ENCODE measurements at regions not wholly inside any gene's neighbourhood (a gene's known extent, or its start where the extent isn't known, plus 50 kb on each side); places are given as distances from the start of the nearest gene placed in this dataset.
"Not testable (repeated sequence)": the region's sequence is repeated elsewhere in the genome, so short reads cannot be mapped to it uniquely, and the experiment has no call there.

DNA sequence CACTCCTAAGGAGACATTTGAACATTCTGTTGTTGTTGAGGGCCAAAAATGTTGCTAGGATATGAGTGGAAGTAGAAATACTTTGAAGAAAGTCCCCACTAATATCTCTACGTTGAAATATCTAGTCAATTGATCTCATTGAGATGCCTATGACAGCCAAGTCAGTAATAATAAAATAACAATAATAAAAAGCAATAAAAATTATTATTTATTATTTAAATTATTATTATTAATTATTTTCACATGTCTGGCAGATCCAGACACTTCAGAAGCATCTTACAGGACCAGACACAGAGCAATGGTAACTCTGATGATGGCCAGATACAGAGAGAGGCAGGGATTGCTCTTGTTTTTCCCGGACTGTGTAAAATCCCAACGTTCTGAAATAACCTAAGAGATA lies 143.5 kb upstream of the PALMD start:
- DNase-seq = no peak

DNA sequence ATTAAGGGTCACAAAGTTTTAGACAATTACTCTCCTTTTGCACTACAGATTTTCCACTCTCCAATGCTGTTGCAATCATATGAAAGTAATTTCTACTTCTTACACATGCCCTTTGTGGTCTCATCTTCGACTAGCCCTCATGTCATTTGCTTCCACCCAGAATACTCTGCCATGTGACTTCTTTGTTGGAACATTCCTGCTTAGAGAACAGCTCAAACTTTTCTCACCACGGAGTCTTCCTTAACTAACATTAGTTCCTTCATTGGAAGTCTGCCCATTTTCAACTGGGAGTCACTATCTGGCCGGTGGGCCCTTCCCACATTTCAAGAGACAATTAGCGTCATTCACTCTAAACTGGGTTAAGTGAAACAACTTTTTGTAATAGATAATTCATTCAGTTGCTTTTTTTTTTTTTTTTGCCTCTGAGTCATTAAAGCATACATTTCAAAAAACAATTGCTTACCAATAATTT lies 142.6 kb upstream of the PALMD start:
- DNase-seq = no peak

DNA sequence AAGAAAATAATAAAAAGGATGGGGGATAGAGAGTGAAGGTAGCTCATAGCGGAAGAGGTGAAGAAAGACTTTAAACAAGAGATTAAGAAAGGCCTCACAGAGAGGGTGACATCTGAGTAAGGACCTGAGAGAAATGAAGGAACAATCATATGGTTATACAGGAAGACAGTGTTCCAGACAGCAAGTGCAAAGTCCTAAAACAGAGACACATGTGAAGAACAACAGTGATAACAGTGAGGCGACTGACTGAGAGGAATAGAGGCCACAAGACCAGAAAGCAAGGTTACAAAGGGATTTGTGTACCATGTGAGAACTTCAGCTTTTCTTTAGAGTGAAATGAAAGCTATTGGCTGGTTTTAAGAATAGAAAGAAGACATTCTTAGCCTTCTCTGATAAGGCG lies 141.6 kb upstream of the PALMD start:
- DNase-seq = no peak

- no peak for DNase-seq
These were observed 139.3 kb upstream of the PALMD start for GRCh38 chr1:99506631-99507030.

- DNase-seq = not testable (repeated sequence)
These were observed 138.5 kb upstream of the PALMD start for GRCh38 chr1:99507446-99507845.

DNA sequence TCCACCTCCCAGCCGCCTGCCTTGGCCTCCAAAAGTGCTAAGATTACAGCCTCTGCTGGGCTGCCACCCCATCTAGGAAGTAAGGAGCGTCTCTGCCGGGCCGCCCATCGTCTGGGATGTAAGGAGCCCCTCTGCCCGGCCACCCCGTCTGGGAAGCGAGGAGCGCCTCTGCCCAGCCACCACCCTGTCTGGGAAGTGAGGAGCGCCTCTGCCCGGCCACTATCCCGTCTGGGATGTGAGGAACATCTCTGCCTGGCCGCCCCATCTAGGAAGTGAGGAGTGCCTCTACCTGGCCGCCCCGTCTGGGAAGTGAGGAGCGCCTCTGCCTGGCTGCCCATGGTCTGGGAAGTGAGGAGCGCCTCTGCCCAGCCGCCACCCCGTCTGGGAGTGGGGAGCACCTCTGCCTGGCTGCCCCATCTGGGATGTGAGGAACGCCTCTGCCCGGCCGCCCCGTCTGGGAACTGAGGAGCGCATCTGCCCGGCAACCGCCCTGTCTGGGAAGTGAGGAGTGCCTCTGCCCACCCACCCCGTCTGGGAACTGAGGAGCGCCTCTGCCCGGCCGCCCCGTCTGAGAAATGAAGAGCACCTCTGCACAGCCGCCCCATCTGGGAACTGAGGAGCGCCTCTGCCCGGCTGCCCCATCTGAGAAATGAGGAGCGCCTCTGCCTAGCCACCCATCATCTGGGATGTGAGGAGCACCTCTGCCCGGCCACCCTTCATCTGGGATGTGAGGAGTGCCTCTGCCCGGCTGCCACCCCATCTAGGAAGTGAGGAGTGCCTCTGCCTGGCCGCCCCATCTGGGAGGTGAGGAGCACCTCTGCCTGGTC lies 137.8 kb upstream of the PALMD start:
- no peak for DNase-seq

- not testable (repeated sequence) for DNase-seq
These were observed 137.0 kb upstream of the PALMD start for GRCh38 chr1:99508733-99509445.

DNA sequence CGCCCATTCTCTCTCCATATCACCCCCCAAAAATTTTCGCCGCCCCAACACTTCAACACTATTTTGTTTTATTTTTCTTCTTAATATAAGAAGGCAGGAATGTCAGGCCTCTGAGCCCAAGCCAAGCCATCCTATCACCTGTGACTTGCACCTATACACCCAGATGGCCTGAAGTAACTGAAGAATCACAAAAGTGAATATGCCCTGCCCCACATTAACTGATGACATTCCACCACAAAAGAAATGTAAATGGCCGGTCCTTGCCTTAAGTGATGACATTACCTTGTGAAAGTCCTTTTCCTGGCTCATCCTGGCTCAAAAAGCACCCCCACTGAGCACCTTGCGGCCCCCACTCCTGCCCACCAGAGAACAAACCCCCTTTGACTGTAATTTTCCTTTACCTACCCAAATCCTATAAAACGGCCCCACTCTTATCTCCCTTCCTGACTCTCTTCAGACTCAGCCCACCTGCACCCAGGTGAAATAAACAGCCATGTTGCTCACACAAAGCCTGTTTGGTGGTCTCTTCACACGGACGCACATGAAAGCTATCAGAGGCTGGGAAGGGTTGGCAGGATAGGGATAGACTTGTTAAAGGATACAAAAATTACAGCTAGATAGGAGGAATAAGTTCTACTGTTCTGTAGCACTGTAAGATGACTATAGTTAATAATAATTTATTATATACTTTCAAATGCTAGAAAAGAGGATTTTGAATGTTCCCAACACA lies 130.9 kb upstream of the PALMD start:
- not testable (repeated sequence) for DNase-seq

DNA sequence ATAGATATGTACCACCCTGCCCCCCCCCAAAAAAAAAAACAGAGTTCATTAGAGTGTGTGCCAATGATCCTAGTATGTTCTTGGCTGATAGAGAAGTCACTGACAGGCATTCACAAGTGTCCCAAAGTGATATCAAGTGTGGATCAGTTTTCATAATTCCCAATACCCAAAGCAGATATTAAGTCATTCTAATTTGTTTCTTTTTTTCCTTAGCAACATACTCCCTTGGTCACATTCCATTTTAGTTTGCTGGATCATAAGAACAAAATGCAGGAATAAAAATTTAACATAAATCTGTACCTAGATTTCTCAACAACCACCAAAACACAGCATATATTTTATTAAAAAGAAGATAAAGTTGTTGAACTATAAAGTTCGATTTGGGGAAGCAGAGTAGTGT lies 129.8 kb upstream of the PALMD start:
- DNase-seq = no peak

GRCh38 chr1:99520121-99520520 lies 125.8 kb upstream of the PALMD start:
- DNase-seq = no peak

DNA sequence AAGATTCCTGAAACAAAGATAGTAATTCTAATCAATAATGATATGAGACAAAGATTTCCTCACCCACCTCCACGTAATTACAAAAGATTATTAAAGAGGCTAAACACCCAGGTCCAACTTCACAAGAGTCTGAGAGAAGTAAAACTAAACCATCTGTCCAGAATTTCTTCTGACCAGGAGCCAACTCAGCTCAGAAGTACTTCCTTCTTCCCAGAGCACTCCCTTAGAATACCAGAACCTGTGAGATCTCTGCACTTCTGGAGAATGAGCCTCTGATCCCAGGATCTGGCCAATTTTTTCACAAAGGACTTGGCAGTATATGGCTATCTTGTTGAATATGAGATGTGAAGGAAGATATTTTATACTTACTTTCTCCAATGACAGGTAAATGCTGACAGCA lies 120.6 kb upstream of the PALMD start:
- no peak for DNase-seq

DNA sequence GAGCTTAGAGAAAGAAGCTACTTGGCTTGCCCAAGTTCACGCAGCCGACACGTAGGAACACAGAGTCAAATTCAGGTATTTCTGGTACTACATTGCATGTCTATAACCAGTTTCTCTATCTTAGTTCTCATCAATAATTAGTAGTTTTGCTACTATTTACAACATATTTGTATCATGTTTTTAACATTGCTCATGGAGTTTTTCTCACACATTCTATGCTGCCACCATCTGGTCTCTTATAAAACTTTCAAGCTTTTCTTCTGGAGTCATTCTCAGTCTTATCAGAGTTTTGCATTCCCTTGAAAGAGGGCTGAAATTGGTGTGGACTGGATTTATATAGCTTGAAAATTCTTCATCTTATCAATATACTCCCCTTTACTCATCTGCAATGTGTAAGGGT lies 118.8 kb upstream of the PALMD start:
- DNase-seq = no peak

DNA sequence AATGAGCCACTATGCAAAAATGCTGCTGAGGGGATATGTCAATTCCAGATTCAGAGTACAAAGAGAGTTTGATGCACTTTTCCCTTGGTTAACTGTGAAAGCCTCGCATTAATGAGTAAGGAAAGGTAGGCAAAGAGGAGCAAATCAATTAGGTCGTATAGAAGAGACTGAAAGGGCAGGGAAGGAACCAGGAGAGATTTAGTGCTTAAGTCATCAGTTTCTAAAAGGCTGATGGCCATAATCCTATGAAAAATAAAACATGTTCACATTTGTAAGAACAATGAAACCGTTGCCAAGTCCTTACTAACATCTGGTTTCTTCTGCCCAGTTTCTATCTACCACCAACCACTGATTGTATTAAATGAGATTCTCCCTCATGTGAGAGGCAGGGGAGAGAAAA lies 118.4 kb upstream of the PALMD start:
- no peak for DNase-seq

GRCh38 chr1:99529002-99529401 lies 116.9 kb upstream of the PALMD start:
- DNase-seq = no peak

DNA sequence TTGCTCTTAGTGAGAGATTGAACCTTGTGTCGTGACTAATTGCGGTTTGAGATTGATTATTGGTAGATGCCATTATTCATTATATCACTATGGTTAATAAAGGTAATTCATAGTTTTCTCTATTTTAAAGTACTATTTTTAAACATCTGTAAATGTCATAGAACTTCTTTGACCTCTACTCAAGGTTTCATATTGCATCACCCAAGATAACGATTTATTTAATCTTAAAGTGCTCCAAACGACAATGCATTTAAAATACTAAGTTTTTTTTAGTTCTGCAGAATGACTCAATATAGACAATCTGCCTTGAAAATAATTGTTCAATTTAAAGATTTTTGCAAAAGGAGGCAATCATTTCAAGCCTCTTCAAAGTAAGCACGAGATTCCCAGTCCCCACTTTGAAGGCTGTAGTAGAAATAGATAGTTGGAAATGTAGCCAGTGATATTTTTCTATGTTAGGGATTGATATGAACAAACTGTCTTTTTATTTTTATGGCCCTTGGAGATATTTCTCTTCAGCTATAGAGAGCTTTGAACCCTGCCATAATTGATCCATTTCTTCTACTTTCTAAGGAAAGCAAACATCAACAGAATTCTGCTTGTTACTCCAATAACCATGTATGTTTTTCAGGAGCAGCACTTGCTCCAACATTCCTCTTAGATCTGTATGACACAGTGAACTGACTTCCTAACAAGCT lies 114.2 kb upstream of the PALMD start:
- DNase-seq = no peak

DNA sequence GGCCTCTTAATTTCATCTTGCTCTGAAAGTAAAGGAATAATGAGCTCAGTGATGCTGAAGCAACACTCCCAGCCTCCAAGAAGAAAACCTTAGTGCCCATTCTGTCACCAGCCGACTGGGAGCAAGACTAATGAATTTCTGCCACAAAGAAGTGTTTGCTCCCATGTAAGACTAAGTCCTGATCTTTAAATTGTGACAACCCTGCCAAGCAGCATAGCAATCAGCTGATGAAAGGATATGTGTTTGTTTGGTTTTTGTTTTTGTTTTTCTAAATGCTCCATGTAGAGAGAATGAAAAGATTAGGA lies 113.7 kb upstream of the PALMD start:
- DNase-seq = no peak

DNA sequence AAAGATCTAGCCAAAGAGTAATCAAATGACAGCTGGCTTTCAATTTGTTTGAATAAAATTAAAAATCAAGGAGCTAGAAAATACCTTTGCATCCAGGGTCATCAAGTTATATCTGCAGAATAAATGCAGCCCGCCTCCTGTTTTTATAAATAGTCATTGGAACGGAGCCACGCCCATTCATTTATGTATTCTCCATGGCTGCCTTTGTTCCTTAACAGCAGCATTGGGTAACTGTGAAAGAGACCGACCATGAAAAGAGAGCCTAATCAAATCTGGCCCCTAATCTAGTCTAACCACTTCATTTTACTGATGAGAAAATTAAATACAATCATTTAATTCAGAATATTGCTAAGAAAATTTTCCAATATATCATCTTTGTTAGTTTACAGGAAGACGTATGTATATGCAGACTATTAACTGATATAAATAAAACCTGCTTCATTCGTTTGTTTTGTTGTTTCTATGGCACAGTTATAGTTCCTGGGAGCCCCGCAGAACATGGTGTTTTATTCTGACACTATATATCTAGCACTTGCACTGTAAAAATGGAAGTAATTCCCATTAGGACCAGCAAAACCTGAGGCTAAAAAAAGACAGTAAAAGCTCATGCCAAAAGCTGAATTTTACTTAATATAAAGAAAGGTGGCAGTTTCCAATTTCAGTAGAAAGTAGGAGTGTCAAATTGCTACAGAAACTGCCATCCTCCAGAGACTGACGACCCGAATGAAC lies 111.8 kb upstream of the PALMD start:
- no peak for DNase-seq

- no peak for DNase-seq
These were observed 111.3 kb upstream of the PALMD start for GRCh38 chr1:99534638-99534930.

DNA sequence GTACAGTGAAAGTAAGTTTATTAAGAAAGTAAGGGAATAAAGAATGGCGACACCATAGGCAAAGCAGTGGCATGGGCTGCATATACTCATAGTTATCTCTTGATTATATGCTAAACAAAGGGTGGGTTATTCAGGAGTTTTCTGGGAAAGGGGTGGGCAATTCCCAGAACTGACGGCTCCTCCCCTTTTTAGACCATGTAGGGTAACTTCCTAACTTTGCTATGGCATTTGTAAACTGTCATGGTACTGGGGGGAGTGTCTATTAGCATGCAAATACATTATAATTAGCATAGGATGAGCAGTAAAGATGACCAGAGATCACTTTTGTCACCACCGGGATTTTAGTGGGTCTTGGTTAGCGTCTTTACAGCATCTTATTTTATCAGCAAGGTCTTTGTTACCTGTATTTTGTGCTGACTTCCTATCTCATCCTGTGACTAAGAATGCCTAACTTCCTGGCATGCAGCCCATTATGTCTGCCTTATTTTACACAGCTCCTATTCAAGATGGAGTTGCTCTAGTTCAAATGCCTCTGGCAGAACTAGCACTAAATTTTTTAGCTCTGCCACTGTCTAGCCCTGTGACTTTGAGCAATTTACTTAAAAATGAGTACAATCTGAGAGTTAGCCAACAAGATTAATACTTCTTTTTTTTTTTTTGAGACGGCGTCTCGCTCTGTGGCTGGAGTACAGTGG lies 110.3 kb upstream of the PALMD start:
- no peak for DNase-seq

- no peak for DNase-seq
These were observed 107.9 kb upstream of the PALMD start for GRCh38 chr1:99537886-99538617.

- DNase-seq = no peak
These were observed 107.3 kb upstream of the PALMD start for GRCh38 chr1:99538618-99538956.
